Activated CD8-positive, alpha-beta memory T cell treated with anti-CD3 and anti-CD28 coated beads for 48 hours (primary cell): ENCODE measurements at regions not wholly inside any gene's neighbourhood (a gene's known extent, or its start where the extent isn't known, plus 50 kb on each side); places are given as distances from the start of the nearest gene placed in this dataset.
"Not testable (repeated sequence)": the region's sequence is repeated elsewhere in the genome, so short reads cannot be mapped to it uniquely, and the experiment has no call there.

Experiments used
- DNase-seq, 3 experiments: peaks; one replicate each; pipeline ENCODE4 v3.0.0-alpha.2; 2020; ENCODE audit warnings: low read depth in 2 of 3, low spot score in 2 of 3

GRCh38 chr5:164090358-164090757 lies 584.9 kb downstream of the MAT2B start:
- DNase-seq, result no peak

GRCh38 chr5:164091836-164092235 lies 586.4 kb downstream of the MAT2B start:
- DNase-seq, result no peak

DNA sequence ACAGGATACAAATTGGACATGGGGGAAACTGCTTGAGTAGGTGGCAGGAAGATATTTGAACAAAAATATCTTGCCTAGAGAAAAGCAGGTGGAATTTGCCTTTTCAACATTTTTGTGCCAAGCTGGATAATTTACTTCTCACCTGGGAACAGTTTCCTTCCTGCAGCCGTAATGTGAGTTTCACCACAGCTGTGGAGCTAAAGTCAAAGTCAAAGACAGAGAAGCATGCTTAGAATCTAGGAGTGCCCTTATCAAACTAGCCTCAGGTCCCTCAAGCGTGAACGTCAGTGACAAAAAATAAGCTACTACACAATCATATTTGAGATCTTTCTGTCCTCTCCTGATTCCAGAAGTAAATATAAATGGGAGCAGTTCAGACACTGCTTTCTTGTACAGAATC lies 588.9 kb downstream of the MAT2B start:
- no peak for DNase-seq

GRCh38 chr5:164097749-164098148 lies 592.3 kb downstream of the MAT2B start:
- no peak for DNase-seq

- no peak for DNase-seq
These were observed 593.1 kb downstream of the MAT2B start for GRCh38 chr5:164098531-164098930.

DNA sequence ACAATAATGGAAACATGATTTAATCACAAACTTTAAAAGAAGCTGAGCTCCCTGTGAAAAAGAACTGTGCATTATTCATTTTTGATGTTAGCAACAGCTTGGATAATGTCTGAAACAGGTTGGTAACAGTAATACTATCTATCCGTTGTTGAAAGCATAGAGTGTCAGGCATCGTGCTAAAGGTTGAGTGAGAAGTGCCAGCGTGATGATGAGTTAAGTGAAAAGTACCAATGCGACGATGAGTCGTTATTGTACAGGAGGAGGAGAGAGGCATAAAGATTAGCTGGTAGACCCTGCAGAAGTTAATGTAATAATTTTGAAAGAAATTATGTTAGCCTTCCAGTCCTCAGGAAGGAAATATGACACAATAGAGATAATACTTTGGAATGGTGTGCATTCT lies 593.6 kb downstream of the MAT2B start:
- DNase-seq, result no peak

- no peak for DNase-seq
These were observed 610.0 kb downstream of the MAT2B start for GRCh38 chr5:164115420-164115819.

- DNase-seq, result no peak
These were observed 614.5 kb downstream of the MAT2B start for GRCh38 chr5:164119806-164120447.

DNA sequence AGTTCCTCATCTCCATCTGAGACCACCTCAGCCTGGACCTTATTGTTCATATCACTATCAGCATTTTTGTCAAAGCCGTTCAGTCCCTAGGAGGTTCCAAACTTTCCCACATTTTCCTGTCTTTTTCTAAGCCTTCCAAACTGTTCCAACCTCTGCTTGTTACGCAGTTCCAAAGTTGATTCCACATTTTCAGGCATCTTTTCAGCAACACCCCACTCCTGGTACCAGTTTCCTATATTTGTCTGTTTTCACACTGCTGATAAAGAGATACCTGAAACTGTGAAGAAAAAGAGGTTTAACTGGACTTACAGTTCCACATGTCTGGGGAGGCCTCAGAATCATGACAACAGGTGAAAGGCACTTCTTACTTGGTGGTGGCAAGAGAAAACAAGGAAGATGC lies 622.1 kb downstream of the MAT2B start:
- DNase-seq, result no peak

- DNase-seq, result no peak
These were observed 626.9 kb downstream of the MAT2B start for GRCh38 chr5:164132358-164132757.

- no peak for DNase-seq
These were observed 631.7 kb downstream of the MAT2B start for GRCh38 chr5:164137095-164137494.

DNA sequence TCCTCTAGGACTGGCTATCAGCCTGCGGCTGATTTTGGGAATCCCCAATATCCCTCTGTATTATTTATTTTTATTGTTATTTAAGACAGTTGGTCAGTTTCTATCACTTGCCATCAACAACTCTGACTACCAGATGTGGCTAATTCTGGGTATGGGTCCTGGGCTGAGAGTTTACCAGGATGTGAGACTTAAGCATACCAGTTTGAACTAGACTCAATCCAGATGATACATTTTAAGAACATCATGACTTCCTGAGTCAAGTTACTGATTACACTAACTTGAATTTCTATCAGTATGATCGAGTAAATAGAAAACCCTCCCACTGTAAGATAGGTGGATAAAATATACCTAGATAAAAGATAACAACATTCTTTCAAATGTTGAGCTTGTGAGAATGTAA lies 634.0 kb downstream of the MAT2B start:
- DNase-seq, result no peak

DNA sequence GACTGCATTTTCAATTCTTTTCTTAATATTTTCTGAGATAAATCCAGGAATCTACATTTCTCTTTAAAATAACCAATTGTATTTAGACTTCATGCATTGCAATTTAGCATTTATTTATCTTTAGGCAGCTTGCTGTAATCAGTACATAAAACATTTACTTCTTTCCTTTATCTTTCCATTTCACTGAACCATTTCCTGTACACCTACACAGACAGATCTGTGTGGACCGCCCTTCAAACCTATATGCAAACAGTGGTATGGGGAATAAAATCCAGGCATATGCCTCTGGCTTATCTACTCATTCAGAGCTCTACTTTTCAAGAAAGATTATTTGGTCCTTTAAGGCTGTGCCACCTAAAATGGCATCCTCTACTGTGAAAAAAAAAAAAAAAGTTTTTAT lies 640.0 kb downstream of the MAT2B start:
- DNase-seq, result no peak

GRCh38 chr5:164146223-164146622 lies 640.8 kb downstream of the MAT2B start:
- DNase-seq, result no peak

DNA sequence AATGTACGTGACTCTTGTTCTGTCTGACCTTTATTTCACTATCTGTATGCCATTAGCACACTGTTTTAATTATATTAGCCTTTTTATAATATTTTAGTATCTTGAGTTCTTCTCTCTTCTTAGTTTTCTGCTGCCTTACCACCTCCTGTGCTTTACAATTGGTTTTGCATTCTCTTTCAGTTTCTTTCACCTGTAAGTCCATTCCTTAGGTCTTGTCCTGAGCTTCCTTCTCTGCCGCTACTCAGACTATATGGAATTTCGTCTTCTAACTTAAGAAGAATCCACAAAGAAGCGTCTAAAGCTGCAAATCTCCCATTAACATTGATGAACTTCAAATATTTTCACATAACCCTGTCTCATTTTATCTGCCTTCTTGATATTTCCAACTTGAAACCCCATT lies 642.9 kb downstream of the MAT2B start:
- DNase-seq, result no peak

- DNase-seq, result not testable (repeated sequence)
These were observed 647.1 kb downstream of the MAT2B start for GRCh38 chr5:164152539-164152938.

DNA sequence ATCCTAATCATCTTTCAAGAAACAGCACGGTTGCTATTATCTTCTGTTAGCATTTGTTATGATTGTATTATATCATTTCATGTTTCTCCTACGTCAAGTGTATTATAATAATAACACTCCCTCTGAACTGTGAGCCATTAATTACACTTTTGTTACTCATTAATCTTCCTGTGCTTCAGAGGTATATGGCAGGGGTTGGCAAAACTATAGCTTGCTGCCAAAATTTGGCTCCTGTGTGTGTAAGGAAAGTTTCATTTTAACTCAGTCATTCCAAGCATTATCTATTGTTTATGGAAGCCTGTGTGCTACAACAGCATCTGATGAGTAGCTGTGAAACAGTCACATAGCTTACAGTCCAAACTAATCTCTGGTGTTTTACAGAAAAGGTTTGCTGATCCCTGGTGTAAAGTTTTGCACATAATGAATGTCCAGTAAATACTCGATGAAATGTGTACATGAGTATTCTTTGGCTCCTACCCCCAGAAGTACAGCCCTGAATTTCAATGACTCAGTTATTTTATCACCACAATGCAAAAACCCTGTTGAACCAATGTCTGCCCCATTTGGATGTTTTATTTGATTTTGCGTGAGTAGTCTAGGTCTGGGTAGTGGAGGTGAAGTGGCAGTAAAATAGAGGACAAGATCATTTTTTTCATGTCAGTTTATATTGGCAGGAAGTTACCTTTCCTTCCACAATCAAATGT lies 648.2 kb downstream of the MAT2B start:
- DNase-seq, result no peak

GRCh38 chr5:164170814-164171213 lies 665.4 kb downstream of the MAT2B start:
- no peak for DNase-seq

DNA sequence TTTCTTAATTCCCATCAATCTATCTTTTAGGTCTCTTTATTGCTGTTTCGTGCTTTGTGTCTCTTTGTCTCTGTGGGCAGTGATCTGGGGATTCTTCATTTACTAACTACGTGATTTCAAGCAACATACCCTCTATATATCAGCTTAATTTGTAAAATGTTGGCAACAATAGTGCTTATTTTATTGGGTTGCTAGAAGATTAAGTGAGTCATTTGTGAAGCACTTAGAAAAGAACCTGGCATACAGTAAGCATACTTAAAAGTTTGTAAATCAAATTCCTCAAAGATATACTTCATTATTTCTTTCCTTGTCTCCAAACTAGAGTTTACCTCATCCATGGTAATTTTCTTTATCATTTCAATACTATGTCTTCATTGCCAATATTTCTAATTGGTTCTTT lies 669.7 kb downstream of the MAT2B start:
- no peak for DNase-seq

- DNase-seq, result no peak
These were observed 674.0 kb downstream of the MAT2B start for GRCh38 chr5:164179406-164179805.

- no peak for DNase-seq
These were observed 676.2 kb downstream of the MAT2B start for GRCh38 chr5:164181604-164182003.

GRCh38 chr5:164184158-164184557 lies 678.7 kb downstream of the MAT2B start:
- no peak for DNase-seq

DNA sequence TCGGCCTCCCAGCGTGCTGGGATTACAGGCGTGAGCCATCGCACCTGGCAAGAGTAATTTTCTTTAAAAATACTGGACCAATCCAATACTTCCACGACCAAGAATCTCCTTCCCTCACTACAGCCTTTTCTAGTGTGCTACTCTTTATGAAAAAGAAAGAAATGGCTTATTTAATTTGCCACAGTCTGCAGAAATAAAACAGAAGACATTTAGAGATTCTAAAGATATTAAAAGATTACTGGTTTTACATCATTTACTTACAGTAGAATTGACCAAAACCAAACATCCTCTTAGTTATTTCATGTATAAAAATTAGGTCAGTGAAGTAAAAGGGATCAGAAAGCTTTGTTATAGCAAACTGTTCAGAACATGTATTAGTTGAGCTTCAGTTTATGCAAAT lies 679.6 kb downstream of the MAT2B start:
- DNase-seq, result no peak
